HFFc6 (cell line): ENCODE measurements at regions not wholly inside any gene's neighbourhood (a gene's known extent, or its start where the extent isn't known, plus 50 kb on each side); places are given as distances from the start of the nearest gene placed in this dataset.

Experiments used
- DNase-seq: peaks from one replicate; pipeline ENCODE4 v3.0.0-alpha.2; 2018
- H3K27ac Mint-ChIP-seq: 2 replicates; pipeline ENCODE4 v1.8.0; 2020; ENCODE audit warnings: mild to moderate bottlenecking, mixed read lengths
- H3K27me3 Mint-ChIP-seq: 2 replicates; pipeline ENCODE4 v1.8.0; 2021; ENCODE audit warnings: mild to moderate bottlenecking, moderate library complexity, mixed read lengths; ENCODE audit not compliant: insufficient read depth
- H3K36me3 Mint-ChIP-seq: 2 replicates; pipeline ENCODE4 v1.8.0; 2021; ENCODE audit warnings: low read depth, mixed read lengths
- H3K4me1 Mint-ChIP-seq: 2 replicates; pipeline ENCODE4 v1.8.0; 2020; ENCODE audit warnings: low read depth, mixed read lengths
- H3K4me3 Mint-ChIP-seq: 2 replicates; pipeline ENCODE4 v1.8.0; 2020; ENCODE audit warnings: mild to moderate bottlenecking, moderate library complexity, mixed read lengths
- H3K9me3 Mint-ChIP-seq: 2 replicates; pipeline ENCODE4 v1.8.0; 2020; ENCODE audit warnings: mild to moderate bottlenecking, mixed read lengths
- CTCF ChIP-seq: fragments of 200-600 bp; sonication (generic); IDR thresholded peaks from 2 replicates; pipeline ENCODE4 v1.5.0; 2021; ENCODE audit warnings: antibody characterized with exemption, mild to moderate bottlenecking

GRCh38 chr4:173807347-173807746 lies 277.3 kb upstream of the HAND2 start:
- Mint-ChIP-seq H3K4me3 (no peak overlapping the region), H3K9me3 (no peaks in the 10 kb centered on the region; the same call in 1 of the 2 replicates), H3K27ac (no peak overlapping the region), H3K36me3 (no peaks in the 10 kb centered on the region), H3K27me3 (peaks cover 2% of the 10 kb centered on the region; the same call in 1 of the 2 replicates), H3K4me1 (no peaks in the 10 kb centered on the region)
- DNase-seq, result no peak
- no peak for TF ChIP-seq CTCF

DNA sequence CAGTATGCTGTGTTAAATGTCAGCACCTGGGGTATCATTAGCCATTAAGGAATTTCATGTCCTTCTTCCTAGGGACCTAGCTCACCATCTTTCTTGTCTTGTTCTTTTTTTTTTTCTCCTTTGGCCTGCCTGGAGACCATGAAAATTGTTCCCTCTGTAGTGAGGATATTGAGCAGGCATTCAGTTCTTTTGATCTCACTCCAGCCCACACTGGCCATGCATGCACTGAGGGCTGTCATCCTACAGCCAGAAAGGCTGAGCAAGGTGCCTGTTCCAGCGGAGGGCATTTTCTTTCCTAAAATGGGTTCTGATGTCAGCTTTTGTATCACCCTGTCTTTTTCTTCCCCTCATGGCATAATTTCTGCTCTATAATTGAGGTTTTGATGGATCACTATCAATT lies 275.9 kb upstream of the HAND2 start:
- no peak overlapping the region for H3K27ac Mint-ChIP-seq
- TF ChIP-seq CTCF, result no peak
- H3K4me1 Mint-ChIP-seq, result no peaks in the 10 kb centered on the region; the same call in 1 of the 2 replicates
- no peak overlapping the region for H3K4me3 Mint-ChIP-seq
- peaks cover 2% of the 10 kb centered on the region; the same call in 1 of the 2 replicates for H3K27me3 Mint-ChIP-seq
- H3K9me3 Mint-ChIP-seq, result peaks cover 4% of the 10 kb centered on the region; the same call in 1 of the 2 replicates
- DNase-seq, result no peak
- no peaks in the 10 kb centered on the region for H3K36me3 Mint-ChIP-seq

DNA sequence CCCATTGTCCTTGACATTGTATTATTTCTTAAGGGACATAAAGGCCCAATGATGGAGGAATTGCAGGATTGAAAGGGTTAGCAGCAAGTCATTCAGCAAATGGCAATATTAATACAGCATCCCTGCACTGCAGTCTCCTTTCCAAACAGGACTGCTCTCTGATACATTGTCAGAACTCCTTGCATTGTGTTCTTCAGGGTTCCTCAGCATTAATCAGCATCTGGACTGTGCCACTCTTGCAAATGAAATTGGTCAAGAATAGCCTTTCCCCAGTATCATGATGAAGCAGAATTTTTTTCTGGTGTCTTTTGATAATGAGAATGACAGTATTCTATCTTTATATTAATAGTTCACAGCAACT lies 272.6 kb upstream of the HAND2 start:
- Mint-ChIP-seq H3K36me3 (no peaks in the 10 kb centered on the region), H3K4me1 (no peaks in the 10 kb centered on the region; the same call in 1 of the 2 replicates), H3K4me3 (no peak overlapping the region), H3K27ac (no peak overlapping the region), H3K9me3 (peaks cover 6% of the 10 kb centered on the region; the same call in 1 of the 2 replicates), H3K27me3 (no peaks in the 10 kb centered on the region)
- TF ChIP-seq CTCF, result no peak
- DNase-seq, result no peak

GRCh38 chr4:173801876-173802661 lies 272.0 kb upstream of the HAND2 start:
- no peak for DNase-seq
- no peaks in the 10 kb centered on the region for H3K36me3 Mint-ChIP-seq
- TF ChIP-seq CTCF, result no peak

DNA sequence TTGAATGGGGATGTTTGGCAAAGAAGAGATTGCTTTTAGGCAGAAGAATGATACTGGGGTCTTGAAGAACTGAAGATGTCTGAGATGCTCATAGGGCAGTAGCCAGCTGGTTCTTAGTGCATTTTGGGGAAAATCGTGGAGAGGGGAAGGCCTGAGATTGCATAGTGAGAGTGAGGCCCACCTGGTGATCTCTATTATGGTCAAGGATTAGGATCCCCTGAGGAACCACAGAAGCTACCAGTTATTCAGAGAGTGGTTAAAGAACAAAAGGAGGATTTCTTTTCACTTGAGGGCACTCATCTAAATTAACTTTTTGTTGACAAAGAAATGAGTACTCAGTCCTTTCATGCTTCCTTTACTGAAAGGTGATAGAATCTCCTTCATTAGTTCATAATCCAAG lies 271.3 kb upstream of the HAND2 start:
- DNase-seq, result no peak
- H3K27ac Mint-ChIP-seq, result no peak overlapping the region
- H3K4me1 Mint-ChIP-seq, result no peaks in the 10 kb centered on the region; the same call in 1 of the 2 replicates
- no peaks in the 10 kb centered on the region for H3K27me3 Mint-ChIP-seq
- H3K36me3 Mint-ChIP-seq, result no peaks in the 10 kb centered on the region
- H3K4me3 Mint-ChIP-seq, result no peak overlapping the region
- TF ChIP-seq CTCF, result no peak
- peaks cover 6% of the 10 kb centered on the region; the same call in 1 of the 2 replicates for H3K9me3 Mint-ChIP-seq

More at GRCh38 chr4:173801876-173802661, 272.0 kb upstream of the HAND2 start:
- H3K27me3 Mint-ChIP-seq, result no peaks in the 10 kb centered on the region
- no peak overlapping the region for H3K27ac Mint-ChIP-seq
- H3K4me1 Mint-ChIP-seq, result no peaks in the 10 kb centered on the region; the same call in 1 of the 2 replicates
- peaks cover 6% of the 10 kb centered on the region; the same call in 1 of the 2 replicates for H3K9me3 Mint-ChIP-seq
- H3K4me3 Mint-ChIP-seq, result no peak overlapping the region
